ENCODE measurements at regions not wholly inside any gene's neighbourhood (a gene's known extent, or its start where the extent isn't known, plus 50 kb on each side); places are given as distances from the start of the nearest gene placed in this dataset.
"Not testable (repeated sequence)": the region's sequence is repeated elsewhere in the genome, so short reads cannot be mapped to it uniquely, and the experiment has no call there.

DNA sequence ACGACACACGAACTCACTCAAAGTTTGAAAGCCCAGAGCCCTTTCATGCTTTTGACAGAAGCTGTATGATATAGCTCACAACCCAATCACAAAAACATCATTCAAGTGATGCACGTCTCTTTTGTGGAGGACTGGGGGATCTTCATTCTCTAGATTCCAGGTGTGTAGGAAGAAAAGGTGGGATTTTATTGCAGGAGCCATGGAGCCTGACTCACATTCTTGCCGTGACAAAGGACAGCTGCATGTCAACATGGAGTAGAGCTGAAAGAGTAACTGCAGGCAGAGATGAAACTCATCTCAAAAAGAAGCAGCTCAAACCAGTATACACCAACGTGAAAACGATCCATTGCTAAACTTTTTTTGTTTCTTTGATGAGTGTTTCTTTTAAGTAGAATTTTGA, 50.9 kb upstream of the PDE1A start:
- DNase-seq: no peak

- no peak for DNase-seq
Measured at GRCh38 chr2:182481676-182482075, 54.8 kb upstream of the PDE1A start.

DNA sequence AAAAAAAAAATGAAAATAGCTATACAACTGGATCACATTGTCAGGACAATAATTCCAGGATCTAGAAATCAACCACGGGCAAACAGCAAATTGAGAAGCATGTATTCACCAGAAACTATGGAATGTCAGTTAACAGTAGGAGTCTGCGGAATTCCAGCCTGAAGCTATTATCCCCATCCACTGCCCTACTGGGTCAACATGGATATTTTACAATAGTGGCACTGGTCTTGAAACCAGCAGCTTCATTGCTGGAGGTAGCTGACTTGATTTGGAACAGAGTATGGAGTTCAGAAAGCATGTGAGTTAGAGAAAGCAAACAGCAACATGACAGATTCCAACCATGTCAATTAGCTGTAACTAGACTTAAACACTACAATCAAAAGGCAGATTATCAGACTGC, 55.7 kb upstream of the PDE1A start:
- no peak for DNase-seq

DNA sequence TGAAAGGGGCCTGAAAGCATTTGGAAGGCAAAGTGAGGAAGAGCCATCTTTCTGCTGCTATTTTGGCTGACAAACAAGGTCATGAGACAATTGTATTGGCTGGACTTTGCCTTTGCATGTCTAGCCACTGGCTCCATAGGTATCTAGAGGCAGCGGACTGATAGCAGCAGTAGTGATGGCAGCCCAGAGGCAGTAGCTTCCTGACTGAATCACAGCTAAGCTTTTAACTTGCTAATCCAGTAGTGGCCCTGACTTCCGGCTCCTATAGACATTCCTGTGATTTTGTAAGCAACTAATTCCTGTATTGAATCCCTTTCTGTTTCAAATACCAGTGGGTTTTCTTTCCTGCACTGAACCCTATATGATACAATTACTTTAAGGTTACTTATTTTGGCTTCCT, 69.8 kb upstream of the PDE1A start:
- DNase-seq: no peak

GRCh38 chr2:182499706-182500470, 73.1 kb upstream of the PDE1A start:
- DNase-seq: no peak

DNA sequence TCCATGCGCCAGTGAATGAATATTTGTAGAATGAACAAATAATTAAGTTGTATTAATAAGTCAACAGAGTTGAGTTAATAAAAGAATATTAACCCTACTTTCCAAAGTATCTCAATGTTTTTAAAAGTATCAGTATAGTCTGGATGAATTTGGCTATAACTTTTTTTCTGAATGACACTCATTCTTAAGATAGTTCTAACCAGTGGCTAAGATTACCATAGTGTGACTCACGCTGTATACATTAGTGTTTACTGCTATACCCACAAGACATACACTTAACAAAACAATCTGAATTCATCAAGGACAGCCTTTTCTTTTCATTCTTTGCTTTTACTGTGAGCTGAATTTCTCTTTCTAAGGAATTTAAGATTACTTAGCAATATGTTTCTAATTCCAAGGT, 77.0 kb upstream of the PDE1A start:
- DNase-seq: no peak

GRCh38 chr2:182504903-182505302, 78.1 kb upstream of the PDE1A start:
- no peak for DNase-seq

- no peak for DNase-seq
Measured at GRCh38 chr2:182506606-182507005, 79.8 kb upstream of the PDE1A start.

DNA sequence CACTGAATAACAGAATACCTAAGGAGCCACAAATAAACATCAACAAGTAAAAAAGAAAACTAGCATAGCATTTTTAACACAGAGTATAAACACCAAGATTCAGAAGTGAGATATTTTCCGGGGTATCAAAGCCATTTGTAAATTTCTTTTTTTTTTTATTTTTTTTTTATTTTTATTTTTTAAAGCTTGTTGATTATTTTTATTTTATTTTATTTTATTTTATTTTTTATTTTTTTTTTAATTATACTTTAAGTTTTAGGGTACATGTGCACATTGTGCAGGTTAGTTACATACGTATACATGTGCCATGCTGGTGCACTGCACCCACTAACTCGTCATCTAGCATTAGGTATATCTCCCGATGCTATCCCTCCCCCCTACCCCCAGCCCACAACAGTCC, 81.7 kb upstream of the PDE1A start:
- DNase-seq: not testable (repeated sequence)

GRCh38 chr2:182509216-182509615, 82.4 kb upstream of the PDE1A start:
- DNase-seq: no peak

DNA sequence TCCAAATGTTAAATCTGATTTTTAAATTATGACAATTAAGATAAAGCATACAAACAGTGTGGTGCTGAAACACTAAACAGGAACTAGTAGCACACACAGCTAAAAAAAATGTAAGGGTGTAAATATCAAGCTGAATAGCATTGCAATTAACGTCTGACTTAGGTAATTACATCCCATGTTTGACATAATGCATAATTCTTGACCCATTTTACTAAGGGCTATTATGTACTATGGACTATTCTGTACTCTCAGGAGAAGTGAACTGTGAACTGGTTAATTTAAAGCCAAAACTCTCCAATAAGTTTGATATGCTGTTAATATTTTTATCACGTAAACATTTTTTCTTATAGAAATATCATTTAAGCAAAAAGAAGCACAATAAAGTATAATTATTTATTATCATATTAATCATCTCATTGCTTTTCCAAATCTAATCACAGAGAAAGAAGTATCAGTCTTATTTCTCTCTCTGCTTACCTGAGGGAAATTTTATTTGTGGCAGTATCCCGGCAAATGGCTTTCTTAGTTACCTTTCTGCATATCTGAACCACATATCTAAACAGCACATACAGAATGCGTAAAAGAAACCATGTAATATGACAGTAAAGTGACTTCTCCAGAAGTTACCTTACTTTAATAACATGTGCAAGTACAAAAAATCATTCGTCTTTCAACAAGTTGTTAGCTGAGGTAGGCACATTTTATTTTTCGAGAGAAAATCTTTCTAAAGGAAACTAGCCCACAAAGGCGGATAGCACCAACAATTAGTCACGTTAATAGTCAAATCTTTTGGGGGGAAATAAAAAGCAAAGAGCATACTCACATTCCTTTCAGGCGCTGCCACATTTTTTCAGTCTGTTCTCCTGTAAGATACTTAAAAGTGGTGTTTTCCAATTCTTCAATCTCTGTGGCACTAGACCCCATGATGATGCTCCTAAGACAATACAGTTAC, 94.9 kb upstream of the PDE1A start:
- DNase-seq: no peak

GRCh38 chr2:182522405-182522896, 95.6 kb upstream of the PDE1A start:
- no peak for DNase-seq

GRCh38 chr2:182522972-182523473, 96.2 kb upstream of the PDE1A start:
- no peak for DNase-seq

DNA sequence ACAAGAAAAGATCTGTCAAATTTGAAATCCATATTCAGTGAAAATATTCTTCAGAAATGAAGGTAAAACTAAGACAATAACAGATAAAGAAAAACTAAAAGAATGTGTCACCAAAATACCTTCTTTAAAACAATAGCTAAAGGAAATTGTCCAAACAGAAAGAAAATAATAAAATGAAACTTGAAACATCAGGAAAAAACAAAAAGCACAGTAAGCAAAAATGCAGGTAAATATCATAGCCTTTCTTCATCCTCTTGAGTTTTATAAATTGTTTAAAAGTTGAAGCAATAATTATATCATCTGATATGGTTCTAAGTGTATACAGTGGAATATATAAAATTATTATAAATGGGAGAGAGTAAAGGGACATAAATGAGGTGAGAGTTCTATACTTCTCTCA, 103.8 kb upstream of the PDE1A start:
- DNase-seq: no peak

GRCh38 chr2:182540252-182540651, 113.4 kb upstream of the PDE1A start:
- no peak for DNase-seq

GRCh38 chr2:182541268-182541667, 114.4 kb upstream of the PDE1A start:
- no peak for DNase-seq

DNA sequence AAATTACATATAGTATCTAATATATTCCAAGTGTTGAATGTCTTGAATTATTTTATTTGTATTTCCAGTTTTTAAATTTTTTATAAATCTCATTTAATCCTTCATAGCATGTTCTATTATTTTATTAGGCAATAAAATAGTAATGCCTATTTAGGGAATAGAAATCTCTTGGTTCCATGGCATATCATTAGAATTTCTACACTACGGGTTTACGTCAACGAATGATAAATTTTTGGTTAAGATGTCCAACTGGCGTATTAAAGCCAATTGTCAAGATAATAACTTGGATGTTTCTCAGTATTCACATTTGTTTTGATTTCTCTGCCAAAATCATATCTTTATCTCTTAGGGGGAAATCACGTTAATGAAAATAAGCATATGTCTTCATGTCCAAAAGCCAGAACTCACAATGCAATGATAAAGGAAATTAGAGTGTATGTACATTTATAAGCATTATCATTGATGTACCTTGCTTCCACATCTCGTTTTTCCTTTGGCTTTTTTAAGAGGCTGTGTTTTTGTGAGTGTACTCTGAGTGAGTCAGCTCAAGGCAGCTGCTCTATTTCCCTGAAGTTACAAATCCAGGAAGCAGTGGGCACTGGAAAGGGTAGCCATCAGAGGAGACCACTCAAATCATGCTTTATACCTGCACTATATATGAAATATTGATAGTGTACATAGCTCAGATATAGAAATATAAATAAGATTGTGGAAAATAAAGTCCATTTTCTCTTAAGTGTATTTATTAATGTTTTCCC, 115.8 kb upstream of the PDE1A start:
- DNase-seq: no peak

- DNase-seq: no peak
Measured at GRCh38 chr2:182543741-182544525, 117.1 kb upstream of the PDE1A start.

GRCh38 chr2:182545420-182546167, 118.8 kb upstream of the PDE1A start:
- no peak for DNase-seq

- no peak for DNase-seq
Measured at GRCh38 chr2:182548031-182548950, 121.5 kb upstream of the PDE1A start.
